Chondrocyte (in vitro differentiated cells): ENCODE measurements at regions not wholly inside any gene's neighbourhood (a gene's known extent, or its start where the extent isn't known, plus 50 kb on each side); places are given as distances from the start of the nearest gene placed in this dataset.

ENCODE experiments used
- DNase-seq: peaks from one replicate; pipeline ENCODE4 v3.0.0; 2021; ENCODE audit warnings: mixed read lengths, low spot score
- H3K27ac Mint-ChIP-seq: one replicate; pipeline ENCODE4 v1.8.0; 2021; ENCODE audit warnings: mild to moderate bottlenecking, moderate library complexity, mixed read lengths; ENCODE audit not compliant: unreplicated experiment
- H3K27me3 Mint-ChIP-seq: 2 replicates; pipeline ENCODE4 v1.8.0; 2021; ENCODE audit warnings: low read depth, mixed read lengths
- H3K36me3 Mint-ChIP-seq: 2 replicates; pipeline ENCODE4 v1.8.0; 2021; ENCODE audit warnings: low read depth, mixed read lengths
- H3K4me1 Mint-ChIP-seq: 2 replicates; pipeline ENCODE4 v1.8.0; 2021; ENCODE audit warnings: low read depth, mild to moderate bottlenecking, mixed read lengths
- H3K4me3 Mint-ChIP-seq: one replicate; pipeline ENCODE4 v1.8.0; 2021; ENCODE audit warnings: mild to moderate bottlenecking, moderate library complexity, mixed read lengths; ENCODE audit not compliant: unreplicated experiment
- H3K9me3 Mint-ChIP-seq: 2 replicates; pipeline ENCODE4 v1.8.0; 2021; ENCODE audit warnings: low read depth, mixed read lengths
- CTCF ChIP-seq: fragments of 200-600 bp; sonication (generic); IDR thresholded peaks from 2 replicates; pipeline ENCODE4 v1.5.0; 2021; ENCODE audit warnings: antibody characterized with exemption, mild to moderate bottlenecking, moderate library complexity

GRCh38 chr12:40508421-40508820 is 183.8 kb upstream of the CNTN1 start:
- no peaks in the 10 kb centered on the region for H3K9me3 Mint-ChIP-seq
- TF ChIP-seq CTCF, result no peak
- H3K27me3 Mint-ChIP-seq, result no peaks in the 10 kb centered on the region
- DNase-seq, result no peak
- no peaks in the 10 kb centered on the region for H3K4me1 Mint-ChIP-seq
- no peak overlapping the region for H3K27ac Mint-ChIP-seq
- H3K4me3 Mint-ChIP-seq, result no peak overlapping the region
- no peaks in the 10 kb centered on the region for H3K36me3 Mint-ChIP-seq

- Mint-ChIP-seq H3K9me3 (no peaks in the 10 kb centered on the region), H3K4me1 (no peaks in the 10 kb centered on the region), H3K27ac (no peak overlapping the region), H3K36me3 (no peaks in the 10 kb centered on the region), H3K4me3 (no peak overlapping the region), H3K27me3 (no peaks in the 10 kb centered on the region)
- TF ChIP-seq CTCF, result no peak
- no peak for DNase-seq
These were observed 180.9 kb upstream of the CNTN1 start for GRCh38 chr12:40511341-40511740.

DNA sequence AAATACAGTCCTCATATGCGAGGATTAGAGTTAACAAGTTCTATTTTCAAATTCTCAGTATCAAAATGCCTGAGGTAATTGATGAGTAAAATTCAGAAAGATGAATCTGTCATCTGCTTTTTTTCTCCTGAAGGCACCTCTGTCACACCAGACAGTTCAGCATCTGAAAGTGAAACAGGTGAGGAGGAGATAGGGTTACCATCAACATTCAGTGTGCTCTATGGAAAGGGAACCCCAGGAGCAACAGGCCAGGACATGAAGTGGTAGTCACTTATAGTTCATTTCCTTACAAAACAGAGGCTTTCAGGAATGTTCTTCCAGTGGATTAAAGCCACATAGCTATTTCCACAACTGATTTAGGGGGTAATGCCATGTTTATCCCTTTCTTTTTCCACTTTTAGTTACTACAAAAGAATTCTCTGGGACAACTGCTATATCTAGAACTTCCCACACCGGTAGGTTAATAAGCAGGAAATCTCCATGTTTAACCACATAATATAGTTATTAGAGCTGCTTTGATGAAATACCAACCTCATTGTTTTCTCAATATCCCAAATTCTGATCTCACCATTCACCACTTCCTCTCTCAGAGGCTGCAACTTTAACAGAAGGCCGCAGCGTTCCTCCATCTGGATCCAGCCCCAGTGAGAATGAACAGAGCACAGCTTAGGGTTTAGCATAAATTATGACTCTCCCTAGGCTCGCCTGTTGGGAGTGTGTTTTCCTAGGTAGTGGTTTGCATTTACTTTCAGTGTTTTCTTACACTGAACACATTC is 177.0 kb upstream of the CNTN1 start:
- Mint-ChIP-seq H3K27ac (no peak overlapping the region), H3K27me3 (no peaks in the 10 kb centered on the region), H3K9me3 (no peaks in the 10 kb centered on the region), H3K36me3 (no peaks in the 10 kb centered on the region), H3K4me3 (no peak overlapping the region), H3K4me1 (no peaks in the 10 kb centered on the region)
- TF ChIP-seq CTCF, result no peak
- DNase-seq, result no peak

- H3K4me1 Mint-ChIP-seq, result no peaks in the 10 kb centered on the region
- H3K27me3 Mint-ChIP-seq, result peaks cover 2% of the 10 kb centered on the region
- H3K36me3 Mint-ChIP-seq, result no peaks in the 10 kb centered on the region
- TF ChIP-seq CTCF, result no peak
- DNase-seq, result no peak
- no peaks in the 10 kb centered on the region for H3K9me3 Mint-ChIP-seq
- no peak overlapping the region for H3K4me3 Mint-ChIP-seq
- H3K27ac Mint-ChIP-seq, result no peak overlapping the region
These were observed 169.4 kb upstream of the CNTN1 start for GRCh38 chr12:40522837-40523236.

DNA sequence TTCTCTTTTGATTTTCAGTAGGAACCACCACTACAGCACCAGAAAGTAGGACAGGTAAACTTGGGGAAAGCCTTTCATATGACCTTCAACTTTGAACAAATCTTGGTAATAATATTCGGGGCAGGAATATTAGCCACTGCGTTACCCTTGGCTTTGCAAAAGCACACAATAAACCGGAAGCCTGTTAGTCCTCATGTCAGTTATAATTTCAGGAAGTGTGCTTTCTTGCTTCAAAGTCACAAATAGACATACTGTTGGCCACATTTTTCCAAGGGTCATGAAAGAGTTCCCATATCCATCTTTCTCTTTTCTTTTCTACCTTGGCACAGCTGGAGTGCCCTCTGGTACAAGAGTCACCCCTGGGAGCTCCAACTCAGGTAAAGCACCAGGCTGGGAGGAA is 167.2 kb upstream of the CNTN1 start:
- no peak for DNase-seq

More for the DNA sequence above, 167.2 kb upstream of the CNTN1 start:
- TF ChIP-seq CTCF, result no peak
- H3K27ac Mint-ChIP-seq, result no peak overlapping the region
- H3K36me3 Mint-ChIP-seq, result no peaks in the 10 kb centered on the region
- peaks cover 3% of the 10 kb centered on the region for H3K27me3 Mint-ChIP-seq
- H3K4me1 Mint-ChIP-seq, result no peaks in the 10 kb centered on the region
- H3K9me3 Mint-ChIP-seq, result no peaks in the 10 kb centered on the region
- H3K4me3 Mint-ChIP-seq, result no peak overlapping the region
